ENCODE measurements at regions not wholly inside any gene's neighbourhood (a gene's known extent, or its start where the extent isn't known, plus 50 kb on each side); places are given as distances from the start of the nearest gene placed in this dataset.

DNA sequence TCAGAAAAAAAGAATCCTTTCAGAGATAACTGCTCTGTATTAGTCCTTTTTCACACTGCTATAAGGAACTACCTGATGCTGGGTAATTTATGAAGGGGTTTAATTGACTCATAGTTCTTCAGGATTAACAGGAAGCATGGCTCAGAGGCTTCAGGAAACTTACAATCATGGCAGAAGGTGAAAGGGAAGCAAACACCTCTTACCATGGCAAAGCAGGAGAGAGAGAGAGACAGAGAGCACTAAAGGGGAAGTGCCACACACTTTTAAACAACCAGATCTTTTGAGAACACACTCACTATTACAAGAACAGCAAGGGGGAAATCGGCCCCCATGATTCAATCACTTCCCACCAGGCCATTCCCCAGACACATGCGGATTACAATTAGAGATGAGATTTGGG, 114.2 kb downstream of the TES start:
- Histone ChIP-seq H3K9me1 (ENCODE audit: control insufficient read depth, extremely low read depth, insufficient read depth, low read length) (no peaks in the 10 kb centered on the region), H3K27me3 (ENCODE audit: control insufficient read depth, extremely low read depth, insufficient read depth, low read length) (no peaks in the 10 kb centered on the region), H3K4me1 (ENCODE audit: control insufficient read depth, extremely low read depth, insufficient read depth, low read length) (no peaks in the 10 kb centered on the region), H3K79me2 (ENCODE audit: control insufficient read depth, insufficient read depth, low read length) (no peaks in the 10 kb centered on the region), H4K20me1 (ENCODE audit: control insufficient read depth, extremely low read depth, insufficient read depth, low read length) (no peaks in the 10 kb centered on the region), H3K9me3 (ENCODE audit: control insufficient read depth, low read depth, low read length) (no peaks in the 10 kb centered on the region), H3K4me3 (ENCODE audit: control insufficient read depth in 2 of 3, extremely low read depth in 1 of 3, insufficient read depth in 2 of 3, low read depth in 1 of 3, low read length in 3 of 3) (no peak overlapping the region), H3K9ac (ENCODE audit: control insufficient read depth, extremely low read depth, insufficient read depth, low read length) (no peak overlapping the region), H2AFZ (ENCODE audit: control insufficient read depth, low read length) (peak overlapping the region; percentile 44), H3K4me2 (ENCODE audit: control insufficient read depth, extremely low read depth, insufficient read depth, low read depth, low read length) (no peak overlapping the region), H3K36me3 (ENCODE audit: control insufficient read depth in 2 of 2, extremely low read depth in 1 of 2, insufficient read depth in 2 of 2, low read length in 2 of 2) (no peaks in the 10 kb centered on the region), H3K27ac (ENCODE audit: control insufficient read depth, insufficient read depth, low read length) (no peak overlapping the region)
- dilution Hi-C loops (cut with MboI; ENCODE audit: extremely low pct_ligation_motif_present, low sequenced_read_pairs) = no loop called here
- TF ChIP-seq, protein P1, sequence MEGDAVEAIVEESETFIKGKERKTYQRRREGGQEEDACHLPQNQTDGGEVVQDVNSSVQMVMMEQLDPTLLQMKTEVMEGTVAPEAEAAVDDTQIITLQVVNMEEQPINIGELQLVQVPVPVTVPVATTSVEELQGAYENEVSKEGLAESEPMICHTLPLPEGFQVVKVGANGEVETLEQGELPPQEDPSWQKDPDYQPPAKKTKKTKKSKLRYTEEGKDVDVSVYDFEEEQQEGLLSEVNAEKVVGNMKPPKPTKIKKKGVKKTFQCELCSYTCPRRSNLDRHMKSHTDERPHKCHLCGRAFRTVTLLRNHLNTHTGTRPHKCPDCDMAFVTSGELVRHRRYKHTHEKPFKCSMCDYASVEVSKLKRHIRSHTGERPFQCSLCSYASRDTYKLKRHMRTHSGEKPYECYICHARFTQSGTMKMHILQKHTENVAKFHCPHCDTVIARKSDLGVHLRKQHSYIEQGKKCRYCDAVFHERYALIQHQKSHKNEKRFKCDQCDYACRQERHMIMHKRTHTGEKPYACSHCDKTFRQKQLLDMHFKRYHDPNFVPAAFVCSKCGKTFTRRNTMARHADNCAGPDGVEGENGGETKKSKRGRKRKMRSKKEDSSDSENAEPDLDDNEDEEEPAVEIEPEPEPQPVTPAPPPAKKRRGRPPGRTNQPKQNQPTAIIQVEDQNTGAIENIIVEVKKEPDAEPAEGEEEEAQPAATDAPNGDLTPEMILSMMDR (optimal IDR thresholded peaks at IDR 0.05 in 1 of 3, IDR thresholded peaks at IDR 0.05 in 1 of 3, conservative IDR thresholded peaks at IDR 0.05 in 1 of 3; ENCODE audit: extremely low read depth in 1 of 3, insufficient read depth in 2 of 3, low read length in 3 of 3) = no peak
- TF ChIP-seq EZH2 (IDR thresholded peaks at IDR 0.05; ENCODE audit: low read length) = no peak
- no peak for FAIRE-seq
- no peak for DNase-seq (ENCODE audit: low read depth, low spot score)

DNA sequence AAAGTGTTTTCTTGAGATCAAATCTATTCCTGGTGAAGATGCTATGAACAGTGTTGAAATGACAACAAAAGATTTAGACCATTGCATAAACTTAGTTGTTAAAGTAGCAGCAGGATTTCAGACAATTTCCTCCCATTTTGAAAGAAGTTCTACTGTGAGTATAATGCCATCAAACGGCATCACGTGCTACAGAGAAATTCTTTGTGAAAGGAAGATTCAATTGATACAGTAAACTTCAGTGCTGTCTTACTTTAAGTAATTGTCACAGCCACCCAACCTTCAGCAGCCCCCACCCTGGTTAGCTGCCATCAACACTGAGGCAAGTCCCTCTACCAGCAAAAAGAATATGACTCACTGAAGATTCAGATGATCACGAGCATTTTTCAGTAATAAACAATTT, 115.2 kb downstream of the TES start:
- no peak for TF ChIP-seq EZH2 (IDR thresholded peaks at IDR 0.05; ENCODE audit: low read length)
- TF ChIP-seq, protein P1 (optimal IDR thresholded peaks at IDR 0.05 in 1 of 3, IDR thresholded peaks at IDR 0.05 in 1 of 3, conservative IDR thresholded peaks at IDR 0.05 in 1 of 3; ENCODE audit: extremely low read depth in 1 of 3, insufficient read depth in 2 of 3, low read length in 3 of 3) = no peak
- Histone ChIP-seq H3K4me2 (ENCODE audit: control insufficient read depth, extremely low read depth, insufficient read depth, low read depth, low read length) (no peak overlapping the region), H3K9me1 (ENCODE audit: control insufficient read depth, extremely low read depth, insufficient read depth, low read length) (no peaks in the 10 kb centered on the region), H3K4me3 (ENCODE audit: control insufficient read depth in 2 of 3, extremely low read depth in 1 of 3, insufficient read depth in 2 of 3, low read depth in 1 of 3, low read length in 3 of 3) (no peak overlapping the region), H3K79me2 (ENCODE audit: control insufficient read depth, insufficient read depth, low read length) (no peaks in the 10 kb centered on the region), H3K9me3 (ENCODE audit: control insufficient read depth, low read depth, low read length) (no peaks in the 10 kb centered on the region), H3K36me3 (ENCODE audit: control insufficient read depth in 2 of 2, extremely low read depth in 1 of 2, insufficient read depth in 2 of 2, low read length in 2 of 2) (no peaks in the 10 kb centered on the region), H3K27me3 (ENCODE audit: control insufficient read depth, extremely low read depth, insufficient read depth, low read length) (no peaks in the 10 kb centered on the region), H3K27ac (ENCODE audit: control insufficient read depth, insufficient read depth, low read length) (no peak overlapping the region), H3K4me1 (ENCODE audit: control insufficient read depth, extremely low read depth, insufficient read depth, low read length) (no peaks in the 10 kb centered on the region), H4K20me1 (ENCODE audit: control insufficient read depth, extremely low read depth, insufficient read depth, low read length) (no peaks in the 10 kb centered on the region), H2AFZ (ENCODE audit: control insufficient read depth, low read length) (no peak overlapping the region), H3K9ac (ENCODE audit: control insufficient read depth, extremely low read depth, insufficient read depth, low read length) (no peak overlapping the region)
- no peak for DNase-seq (ENCODE audit: low read depth, low spot score)
- FAIRE-seq = no peak
- dilution Hi-C loops (cut with MboI; ENCODE audit: extremely low pct_ligation_motif_present, low sequenced_read_pairs) = no loop called here
